Body of pancreas (tissue), 4 donors: ENCODE measurements at regions not wholly inside any gene's neighbourhood (a gene's known extent, or its start where the extent isn't known, plus 50 kb on each side); places are given as distances from the start of the nearest gene placed in this dataset.

Source experiments
- ATAC-seq: fragments of 150-250 bp; one replicate; pipeline ENCODE4 v1.9.1; 2016
- DNase-seq, 4 donors: peaks; one replicate each; pipeline ENCODE4 v3.0.0-alpha.2; 2019
- H3K27ac ChIP-seq, 4 donors: fragments of 200-600 bp; sonication (generic); 1 replicate in 3 of 4; 2 replicates in 1 of 4; pipeline versions ENCODE4 v1.5.1 to v1.6.1; 2016 to 2019; ENCODE audit warnings: mild to moderate bottlenecking in 1 of 4, mixed read lengths in 1 of 4, moderate library complexity in 1 of 4
- H3K27me3 ChIP-seq, 2 donors: fragments of 200-600 bp; sonication (generic); one replicate each; pipeline ENCODE4 v1.6.0; 2016; ENCODE audit warnings: mild to moderate bottlenecking in 1 of 2
- H3K36me3 ChIP-seq, 2 donors: fragments of 200-600 bp; sonication (generic); replicated peaks in 1 of 2; 2 replicates each; pipeline ENCODE4 v1.5.1; 2016; ENCODE audit warnings: low read depth in 2 of 2; ENCODE audit not compliant: insufficient read depth in 1 of 2
- H3K4me1 ChIP-seq: fragments of 200-600 bp; sonication (generic); one replicate; pipeline ENCODE4 v1.6.0; 2016
- H3K4me3 ChIP-seq, 2 donors: fragments of 200-600 bp; sonication (generic); 1 replicate in 1 of 2; 2 replicates in 1 of 2; pipeline ENCODE4 v1.5.1; 2016 to 2019
- H3K9me3 ChIP-seq, 3 donors: fragments of 200-600 bp; sonication (generic); 1 replicate in 2 of 3; 2 replicates in 1 of 3; pipeline ENCODE4 v1.5.1; 2016
- CTCF ChIP-seq, 7 experiments: fragments of 450-650 bp in 4 of 7; fragments of 200-600 bp in 3 of 7; sonication (generic) in 3 of 7; IDR thresholded peaks; one replicate each; pipeline ENCODE4 v1.5.1; 2016 to 2019; ENCODE audit warnings: antibody characterized with exemption in 7 of 7
- POLR2A ChIP-seq, 3 donors: fragments of 450-650 bp; IDR thresholded peaks; one replicate each; pipeline ENCODE4 v1.6.1; 2016; ENCODE audit warnings: antibody characterized with exemption in 3 of 3, mild to moderate bottlenecking in 2 of 3
- WGBS, 2 donors: methylation state at CpG; one replicate each; pipeline ENCODE4 v1.1.5; 2017; 5-methylcytosine and 5-hydroxymethylcytosine counted together
- intact Hi-C: fragments of 100-400 bp; cut with DNase I; formaldehyde crosslinking; loops from one replicate; pipeline ENCODE4 v1.15.1; 2023

- no peak for ATAC-seq
- intact Hi-C loops = no loop called here
Observed at GRCh38 chr22:47394504-47395440, 632.3 kb downstream of the TBC1D22A start.

GRCh38 chr22:47393191-47393590 is 630.7 kb downstream of the TBC1D22A start:
- DNase-seq (no peak), ATAC-seq (no peak)
- WGBS, 2 donors = 73 to 90% methylated on average over 8 to 9 of the region's 9 CpGs
- H3K4me1 ChIP-seq = no peaks in the 10 kb centered on the region
- no peaks in the 10 kb centered on the region for H3K27me3 ChIP-seq
- no peak overlapping the region for H3K27ac ChIP-seq
- H3K36me3 ChIP-seq = no peaks in the 10 kb centered on the region
- TF ChIP-seq POLR2A (IDR thresholded peaks at IDR 0.05) = no peak
- TF ChIP-seq CTCF (IDR thresholded peaks at IDR 0.05) = no peak
- no peaks in the 10 kb centered on the region for H3K9me3 ChIP-seq
- intact Hi-C loops = no loop called here
- H3K4me3 ChIP-seq = no peak overlapping the region

More at GRCh38 chr22:47394504-47395440, 632.3 kb downstream of the TBC1D22A start:
- TF ChIP-seq CTCF (IDR thresholded peaks at IDR 0.05) = no peak
- TF ChIP-seq POLR2A (IDR thresholded peaks at IDR 0.05) = no peak
- no peaks in the 10 kb centered on the region for H3K9me3 ChIP-seq
- WGBS, 2 donors = 48 to 64% methylated on average over 12 of the region's 12 CpGs
- DNase-seq = no peak
- H3K27me3 ChIP-seq = no peaks in the 10 kb centered on the region
- H3K4me3 ChIP-seq = no peak overlapping the region
- H3K36me3 ChIP-seq = no peaks in the 10 kb centered on the region
- no peaks in the 10 kb centered on the region for H3K4me1 ChIP-seq
- H3K27ac ChIP-seq = no peak overlapping the region

- no peaks in the 10 kb centered on the region for H3K27me3 ChIP-seq
- intact Hi-C loops = no loop called here
- no peak overlapping the region for H3K27ac ChIP-seq
- ATAC-seq (no peak), DNase-seq (no peak)
- no peak for TF ChIP-seq CTCF (IDR thresholded peaks at IDR 0.05)
- TF ChIP-seq POLR2A (IDR thresholded peaks at IDR 0.05) = no peak
- H3K4me3 ChIP-seq = no peak overlapping the region
- WGBS, 2 donors = 79% methylated on average over 7 of the region's 8 CpGs; no CpG with 5 or more reads in 1 of the 2 donors
- H3K4me1 ChIP-seq = no peaks in the 10 kb centered on the region
- no peaks in the 10 kb centered on the region for H3K9me3 ChIP-seq
- no peaks in the 10 kb centered on the region for H3K36me3 ChIP-seq
Observed at GRCh38 chr22:47392729-47393128, 630.3 kb downstream of the TBC1D22A start.

- no peaks in the 10 kb centered on the region for H3K9me3 ChIP-seq
- intact Hi-C loops = no loop called here
- H3K4me1 ChIP-seq = no peaks in the 10 kb centered on the region
Observed at GRCh38 chr22:47392054-47392347, 629.6 kb downstream of the TBC1D22A start.

More at GRCh38 chr22:47392054-47392347, 629.6 kb downstream of the TBC1D22A start:
- Histone ChIP-seq H3K36me3 (no peaks in the 10 kb centered on the region), H3K27me3 (no peaks in the 10 kb centered on the region), H3K4me3 (no peak overlapping the region), H3K27ac (no peak overlapping the region)
- ATAC-seq (no peak), DNase-seq (no peak)
- TF ChIP-seq POLR2A (IDR thresholded peaks at IDR 0.05) (no peak), CTCF (IDR thresholded peaks at IDR 0.05) (no peak)
- 60 to 79% methylated on average over 11 of the region's 11 CpGs for WGBS, 2 donors
